Esophagus squamous epithelium (tissue), 5 donors: ENCODE measurements at regions not wholly inside any gene's neighbourhood (a gene's known extent, or its start where the extent isn't known, plus 50 kb on each side); places are given as distances from the start of the nearest gene placed in this dataset.

Experiments
- DNase-seq: peaks from one replicate; lab custom pipeline; 2025; lab: John Stamatoyannopoulos, UW
- H3K27ac ChIP-seq, 4 donors: fragments of 200-600 bp; sonication (generic); one replicate each; pipeline ENCODE4 v1.5.1; 2016 to 2019; ENCODE audit warnings: mild to moderate bottlenecking in 1 of 4
- H3K27me3 ChIP-seq, 4 donors: fragments of 200-600 bp; sonication (generic); 1 replicate in 3 of 4; 2 replicates in 1 of 4; pipeline versions ENCODE4 v1.5.1 to v1.6.0; 2017 to 2021; ENCODE audit warnings: antibody characterized with exemption in 1 of 4
- H3K36me3 ChIP-seq, 3 donors: fragments of 200-600 bp; sonication (generic); one replicate each; pipeline ENCODE4 v1.5.1; 2016 to 2019
- H3K4me1 ChIP-seq, 3 donors: fragments of 200-600 bp; sonication (generic); one replicate each; pipeline ENCODE4 v1.5.1; 2017 to 2019
- H3K4me3 ChIP-seq, 4 donors: fragments of 200-600 bp; sonication (generic); 1 replicate in 3 of 4; 2 replicates in 1 of 4; pipeline ENCODE4 v1.5.1; 2016 to 2019; ENCODE audit warnings: mild to moderate bottlenecking in 2 of 4, moderate library complexity in 1 of 4
- H3K9me3 ChIP-seq, 3 donors: fragments of 200-600 bp; sonication (generic); one replicate each; pipeline ENCODE4 v1.5.1; 2016 to 2019
- CTCF ChIP-seq, 6 experiments: fragments of 450-650 bp in 4 of 6; fragments of 200-600 bp in 2 of 6; sonication (generic) in 2 of 6; IDR thresholded peaks; one replicate each; pipeline ENCODE4 v1.5.1; 2016 to 2019; ENCODE audit warnings: antibody characterized with exemption in 6 of 6, mild to moderate bottlenecking in 4 of 6, moderate library complexity in 4 of 6
- POLR2A ChIP-seq, 4 donors: fragments of 450-650 bp; IDR thresholded peaks; one replicate each; pipeline ENCODE4 v1.6.1; 2017; ENCODE audit warnings: antibody characterized with exemption in 4 of 4, mild to moderate bottlenecking in 4 of 4, moderate library complexity in 3 of 4
- WGBS, 2 donors: methylation state at CpG; one replicate each; pipeline ENCODE4 v1.1.5; 2018; 5-methylcytosine and 5-hydroxymethylcytosine counted together
- intact Hi-C: fragments of 100-400 bp; cut with DNase I; formaldehyde crosslinking; loops from one replicate; pipeline ENCODE4 v1.15.0; 2022
- donor health status: DM: yes; HTN: yes; CAD: no.

- Histone ChIP-seq H3K9me3 (no peaks in the 10 kb centered on the region), H3K36me3 (no peaks in the 10 kb centered on the region), H3K4me3 (no peak overlapping the region), H3K4me1 (peaks cover 4 to 16% (median 5%) of the 10 kb centered on the region in 3 donors), H3K27ac (no peak overlapping the region), H3K27me3 (no peaks in the 10 kb centered on the region)
- TF ChIP-seq POLR2A (IDR thresholded peaks at IDR 0.05), result no peak
- TF ChIP-seq CTCF (IDR thresholded peaks at IDR 0.05), result no peak
- intact Hi-C loops, result no loop called here
- DNase-seq, result no peak
These were observed 804.8 kb upstream of the ZNF608 start for GRCh38 chr5:125551246-125551645.

- H3K4me3 ChIP-seq, result no peak overlapping the region
- intact Hi-C loops, result no loop called here
- H3K36me3 ChIP-seq, result no peaks in the 10 kb centered on the region
- TF ChIP-seq CTCF (IDR thresholded peaks at IDR 0.05), result no peak
- TF ChIP-seq POLR2A (IDR thresholded peaks at IDR 0.05), result no peak
- H3K9me3 ChIP-seq, result no peaks in the 10 kb centered on the region
- no peaks in the 10 kb centered on the region for H3K27me3 ChIP-seq
- DNase-seq, result no peak
- WGBS, 2 donors, result 88 to 93% methylated on average over 4 of the region's 4 CpGs
- no peak overlapping the region for H3K27ac ChIP-seq
- peaks cover 4 to 16% (median 5%) of the 10 kb centered on the region in 3 donors for H3K4me1 ChIP-seq
These were observed 805.4 kb upstream of the ZNF608 start for GRCh38 chr5:125551797-125552196.

- intact Hi-C loops, result no loop called here
- WGBS, 2 donors, result 50 to 54% methylated on average over 1 of the region's 1 CpG
These were observed 806.0 kb upstream of the ZNF608 start for GRCh38 chr5:125552486-125552885.

GRCh38 chr5:125554355-125554754 lies 807.9 kb upstream of the ZNF608 start:
- Histone ChIP-seq H3K36me3 (no peaks in the 10 kb centered on the region), H3K9me3 (no peaks in the 10 kb centered on the region), H3K27me3 (no peaks in the 10 kb centered on the region), H3K27ac (no peak overlapping the region), H3K4me3 (no peak overlapping the region), H3K4me1 (peaks cover 2 to 17% (median 2%) of the 10 kb centered on the region in 3 donors)
- WGBS, 2 donors, result 72 to 78% methylated on average over 2 of the region's 2 CpGs
- intact Hi-C loops, result no loop called here
- no peak for DNase-seq
- no peak for TF ChIP-seq CTCF (IDR thresholded peaks at IDR 0.05)
- no peak for TF ChIP-seq POLR2A (IDR thresholded peaks at IDR 0.05)

More at GRCh38 chr5:125552486-125552885, 806.0 kb upstream of the ZNF608 start:
- H3K9me3 ChIP-seq, result no peaks in the 10 kb centered on the region
- H3K4me1 ChIP-seq, result peaks cover 4 to 16% (median 5%) of the 10 kb centered on the region in 3 donors
- H3K27ac ChIP-seq, result no peak overlapping the region
- DNase-seq, result no peak
- TF ChIP-seq POLR2A (IDR thresholded peaks at IDR 0.05), result no peak
- no peaks in the 10 kb centered on the region for H3K36me3 ChIP-seq
- no peak overlapping the region for H3K4me3 ChIP-seq
- H3K27me3 ChIP-seq, result no peaks in the 10 kb centered on the region

GRCh38 chr5:125555591-125555990 lies 809.2 kb upstream of the ZNF608 start:
- Histone ChIP-seq H3K27me3 (no peaks in the 10 kb centered on the region), H3K36me3 (no peaks in the 10 kb centered on the region), H3K4me3 (no peak overlapping the region), H3K9me3 (no peaks in the 10 kb centered on the region), H3K27ac (no peak overlapping the region), H3K4me1 (peaks cover 0 to 10% (median 0%) of the 10 kb centered on the region in 3 donors)
- 88 to 93% methylated on average over 4 of the region's 4 CpGs for WGBS, 2 donors
- intact Hi-C loops, result no loop called here
- no peak for DNase-seq
- TF ChIP-seq CTCF (IDR thresholded peaks at IDR 0.05) (no peak), POLR2A (IDR thresholded peaks at IDR 0.05) (no peak)

- WGBS, 2 donors, result 76 to 85% methylated on average over 1 of the region's 1 CpG
- H3K4me3 ChIP-seq, result no peak overlapping the region
- peaks cover 0 to 10% (median 0%) of the 10 kb centered on the region in 3 donors for H3K4me1 ChIP-seq
- intact Hi-C loops, result no loop called here
- no peak overlapping the region for H3K27ac ChIP-seq
- no peaks in the 10 kb centered on the region for H3K36me3 ChIP-seq
- no peaks in the 10 kb centered on the region for H3K9me3 ChIP-seq
- DNase-seq, result no peak
- H3K27me3 ChIP-seq, result no peaks in the 10 kb centered on the region
- TF ChIP-seq CTCF (IDR thresholded peaks at IDR 0.05), result no peak
- TF ChIP-seq POLR2A (IDR thresholded peaks at IDR 0.05), result no peak
These were observed 811.6 kb upstream of the ZNF608 start for GRCh38 chr5:125558016-125558415.
